ENCODE measurements at regions not wholly inside any gene's neighbourhood (a gene's known extent, or its start where the extent isn't known, plus 50 kb on each side); places are given as distances from the start of the nearest gene placed in this dataset.

- Histone ChIP-seq H3K9ac (ENCODE audit: low read depth in 1 of 2, low read length in 2 of 2) (no peak overlapping the region), H3K27ac (ENCODE audit: low read depth in 1 of 2, low read length in 2 of 2) (no peak overlapping the region), H3K4me3 (ENCODE audit: low read depth in 1 of 3, low read length in 3 of 3) (no peak overlapping the region), H3K27me3 (ENCODE audit: control insufficient read depth in 4 of 4, insufficient read depth in 4 of 4, low read length in 3 of 4) (no peaks in the 10 kb centered on the region), H3K4me1 (ENCODE audit: control insufficient read depth in 4 of 4, insufficient read depth in 4 of 4, low read length in 3 of 4) (no peaks in the 10 kb centered on the region), H3K36me3 (ENCODE audit: control insufficient read depth in 4 of 4, insufficient read depth in 3 of 4, low read depth in 1 of 4, low read length in 3 of 4) (no peaks in the 10 kb centered on the region), H3K9me3 (ENCODE audit: control insufficient read depth in 4 of 4, low read length in 3 of 4) (no peaks in the 10 kb centered on the region)
- WGBS, result 46% methylated on average over 2 of the region's 2 CpGs
- TF ChIP-seq FOXA1 (IDR thresholded peaks at IDR 0.05) (no peak), JUND (IDR thresholded peaks at IDR 0.05) (no peak), HNF4G (IDR thresholded peaks at IDR 0.05) (no peak), HNF4A (conservative IDR thresholded peaks at IDR 0.05) (no peak), GABPA (IDR thresholded peaks at IDR 0.05 in 1 of 2, conservative IDR thresholded peaks at IDR 0.05 in 1 of 2) (no peak), FOXA2 (IDR thresholded peaks at IDR 0.05) (no peak), MAX (IDR thresholded peaks at IDR 0.05) (no peak), EGR1 (IDR thresholded peaks at IDR 0.05; ENCODE audit: low read depth in 2 of 2) (no peak), TAF1 (conservative IDR thresholded peaks at IDR 0.05) (no peak), SP1 (IDR thresholded peaks at IDR 0.05) (no peak), RAD21 (IDR thresholded peaks at IDR 0.05) (no peak)
- TF ChIP-seq, protein P1, sequence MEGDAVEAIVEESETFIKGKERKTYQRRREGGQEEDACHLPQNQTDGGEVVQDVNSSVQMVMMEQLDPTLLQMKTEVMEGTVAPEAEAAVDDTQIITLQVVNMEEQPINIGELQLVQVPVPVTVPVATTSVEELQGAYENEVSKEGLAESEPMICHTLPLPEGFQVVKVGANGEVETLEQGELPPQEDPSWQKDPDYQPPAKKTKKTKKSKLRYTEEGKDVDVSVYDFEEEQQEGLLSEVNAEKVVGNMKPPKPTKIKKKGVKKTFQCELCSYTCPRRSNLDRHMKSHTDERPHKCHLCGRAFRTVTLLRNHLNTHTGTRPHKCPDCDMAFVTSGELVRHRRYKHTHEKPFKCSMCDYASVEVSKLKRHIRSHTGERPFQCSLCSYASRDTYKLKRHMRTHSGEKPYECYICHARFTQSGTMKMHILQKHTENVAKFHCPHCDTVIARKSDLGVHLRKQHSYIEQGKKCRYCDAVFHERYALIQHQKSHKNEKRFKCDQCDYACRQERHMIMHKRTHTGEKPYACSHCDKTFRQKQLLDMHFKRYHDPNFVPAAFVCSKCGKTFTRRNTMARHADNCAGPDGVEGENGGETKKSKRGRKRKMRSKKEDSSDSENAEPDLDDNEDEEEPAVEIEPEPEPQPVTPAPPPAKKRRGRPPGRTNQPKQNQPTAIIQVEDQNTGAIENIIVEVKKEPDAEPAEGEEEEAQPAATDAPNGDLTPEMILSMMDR (IDR thresholded peaks at IDR 0.05; ENCODE audit: low read depth, low read length, missing input control), result no peak
- TF ChIP-seq, protein P2, sequence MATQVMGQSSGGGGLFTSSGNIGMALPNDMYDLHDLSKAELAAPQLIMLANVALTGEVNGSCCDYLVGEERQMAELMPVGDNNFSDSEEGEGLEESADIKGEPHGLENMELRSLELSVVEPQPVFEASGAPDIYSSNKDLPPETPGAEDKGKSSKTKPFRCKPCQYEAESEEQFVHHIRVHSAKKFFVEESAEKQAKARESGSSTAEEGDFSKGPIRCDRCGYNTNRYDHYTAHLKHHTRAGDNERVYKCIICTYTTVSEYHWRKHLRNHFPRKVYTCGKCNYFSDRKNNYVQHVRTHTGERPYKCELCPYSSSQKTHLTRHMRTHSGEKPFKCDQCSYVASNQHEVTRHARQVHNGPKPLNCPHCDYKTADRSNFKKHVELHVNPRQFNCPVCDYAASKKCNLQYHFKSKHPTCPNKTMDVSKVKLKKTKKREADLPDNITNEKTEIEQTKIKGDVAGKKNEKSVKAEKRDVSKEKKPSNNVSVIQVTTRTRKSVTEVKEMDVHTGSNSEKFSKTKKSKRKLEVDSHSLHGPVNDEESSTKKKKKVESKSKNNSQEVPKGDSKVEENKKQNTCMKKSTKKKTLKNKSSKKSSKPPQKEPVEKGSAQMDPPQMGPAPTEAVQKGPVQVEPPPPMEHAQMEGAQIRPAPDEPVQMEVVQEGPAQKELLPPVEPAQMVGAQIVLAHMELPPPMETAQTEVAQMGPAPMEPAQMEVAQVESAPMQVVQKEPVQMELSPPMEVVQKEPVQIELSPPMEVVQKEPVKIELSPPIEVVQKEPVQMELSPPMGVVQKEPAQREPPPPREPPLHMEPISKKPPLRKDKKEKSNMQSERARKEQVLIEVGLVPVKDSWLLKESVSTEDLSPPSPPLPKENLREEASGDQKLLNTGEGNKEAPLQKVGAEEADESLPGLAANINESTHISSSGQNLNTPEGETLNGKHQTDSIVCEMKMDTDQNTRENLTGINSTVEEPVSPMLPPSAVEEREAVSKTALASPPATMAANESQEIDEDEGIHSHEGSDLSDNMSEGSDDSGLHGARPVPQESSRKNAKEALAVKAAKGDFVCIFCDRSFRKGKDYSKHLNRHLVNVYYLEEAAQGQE (IDR thresholded peaks at IDR 0.05), result no peak
- TF ChIP-seq, protein P3, sequence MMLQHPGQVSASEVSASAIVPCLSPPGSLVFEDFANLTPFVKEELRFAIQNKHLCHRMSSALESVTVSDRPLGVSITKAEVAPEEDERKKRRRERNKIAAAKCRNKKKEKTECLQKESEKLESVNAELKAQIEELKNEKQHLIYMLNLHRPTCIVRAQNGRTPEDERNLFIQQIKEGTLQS (IDR thresholded peaks at IDR 0.05), result no peak
- no peak for DNase-seq (ENCODE audit: low spot score)
Measured at GRCh38 chr9:106174346-106174745, 480.0 kb downstream of the TMEM38B start.

DNA sequence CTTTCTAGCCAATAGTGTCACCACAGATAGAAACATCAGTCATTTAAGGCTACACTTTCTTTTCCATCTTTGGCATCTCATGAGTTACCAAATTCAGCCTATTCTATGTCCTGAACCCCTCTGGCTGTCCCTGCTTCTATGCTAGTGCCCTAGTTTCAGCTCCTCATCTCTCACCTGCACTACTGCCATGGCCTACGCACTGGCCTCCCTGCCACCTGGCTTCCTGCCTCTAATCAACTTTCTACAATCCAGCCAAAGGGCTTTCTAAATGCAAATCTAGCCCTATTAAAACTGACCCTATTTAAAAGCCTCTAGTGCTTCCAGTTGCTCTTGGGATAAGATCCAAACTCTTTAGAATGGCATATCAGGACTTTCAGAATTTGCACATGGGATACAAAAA, 482.9 kb downstream of the TMEM38B start:
- no peaks in the 10 kb centered on the region for H3K9me3 ChIP-seq (ENCODE audit: control insufficient read depth in 4 of 4, low read length in 3 of 4)
- no peaks in the 10 kb centered on the region for H3K36me3 ChIP-seq (ENCODE audit: control insufficient read depth in 4 of 4, insufficient read depth in 3 of 4, low read depth in 1 of 4, low read length in 3 of 4)
- H3K9ac ChIP-seq (ENCODE audit: low read depth in 1 of 2, low read length in 2 of 2), result no peak overlapping the region
- TF ChIP-seq TAF1 (conservative IDR thresholded peaks at IDR 0.05) (no peak), EGR1 (IDR thresholded peaks at IDR 0.05; ENCODE audit: low read depth in 2 of 2) (no peak), RXRA (IDR thresholded peaks at IDR 0.05) (no peak), JUND (IDR thresholded peaks at IDR 0.05) (no peak), ZBTB33 (IDR thresholded peaks at IDR 0.05) (no peak), HNF4G (IDR thresholded peaks at IDR 0.05) (no peak), GABPA (IDR thresholded peaks at IDR 0.05 in 1 of 2, conservative IDR thresholded peaks at IDR 0.05 in 1 of 2) (no peak), SP1 (IDR thresholded peaks at IDR 0.05) (no peak)
- TF ChIP-seq, protein P3 (IDR thresholded peaks at IDR 0.05), result no peak
- no peak overlapping the region for H3K27ac ChIP-seq (ENCODE audit: low read depth in 1 of 2, low read length in 2 of 2)
- 93% methylated on average over 1 of the region's 1 CpG for WGBS
- no peaks in the 10 kb centered on the region for H3K27me3 ChIP-seq (ENCODE audit: control insufficient read depth in 4 of 4, insufficient read depth in 4 of 4, low read length in 3 of 4)
- no peaks in the 10 kb centered on the region for H3K4me1 ChIP-seq (ENCODE audit: control insufficient read depth in 4 of 4, insufficient read depth in 4 of 4, low read length in 3 of 4)
- no peak overlapping the region for H3K4me3 ChIP-seq (ENCODE audit: low read depth in 1 of 3, low read length in 3 of 3)
- DNase-seq (ENCODE audit: low spot score), result no peak

Data from liver (tissue), 8 donors.